HG03066 (cell line): ENCODE measurements at regions not wholly inside any gene's neighbourhood (a gene's known extent, or its start where the extent isn't known, plus 50 kb on each side); places are given as distances from the start of the nearest gene placed in this dataset.

ENCODE experiments used
- ATAC-seq: cut with Tn5 transposase; IDR thresholded peaks from one replicate; pipeline ENCODE4 v1.9.1; 2021; ENCODE audit warnings: low read depth; ENCODE audit not compliant: unreplicated experiment

DNA sequence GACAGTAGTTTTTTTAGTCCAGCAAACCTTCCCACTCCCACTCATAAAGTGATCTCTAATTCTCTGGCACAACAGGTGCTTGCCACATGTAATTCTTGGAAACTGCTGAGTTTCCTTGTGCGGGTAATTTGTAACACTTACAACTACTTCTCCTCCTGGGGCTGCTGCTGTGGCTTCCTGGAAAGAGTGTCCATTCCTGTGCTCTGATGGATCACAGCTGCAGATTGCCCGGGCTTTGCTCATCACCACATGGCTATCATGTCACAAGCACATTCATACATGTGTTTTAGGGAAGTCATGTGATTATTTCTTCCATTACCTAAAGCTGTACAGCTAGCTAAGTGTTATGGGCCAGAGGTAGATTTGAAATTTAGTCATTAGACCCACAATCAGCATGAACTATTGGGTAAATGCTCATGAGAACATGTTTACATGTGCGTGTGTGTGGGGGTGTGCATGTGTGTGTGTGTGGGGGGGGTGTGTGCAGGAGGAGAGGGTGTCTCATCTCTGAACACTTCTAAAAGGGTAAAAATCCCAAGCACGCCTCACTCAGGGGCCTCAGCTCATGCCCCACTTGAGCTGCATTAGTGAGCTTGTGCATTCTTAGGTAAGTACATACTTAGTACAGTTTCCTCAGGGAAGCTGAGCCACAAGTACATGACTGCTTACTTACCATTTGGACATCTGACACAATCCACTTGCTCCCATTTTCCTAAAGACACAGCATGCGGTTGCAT is 118.1 kb upstream of the CCDC112 start:
- ATAC-seq, result no peak

DNA sequence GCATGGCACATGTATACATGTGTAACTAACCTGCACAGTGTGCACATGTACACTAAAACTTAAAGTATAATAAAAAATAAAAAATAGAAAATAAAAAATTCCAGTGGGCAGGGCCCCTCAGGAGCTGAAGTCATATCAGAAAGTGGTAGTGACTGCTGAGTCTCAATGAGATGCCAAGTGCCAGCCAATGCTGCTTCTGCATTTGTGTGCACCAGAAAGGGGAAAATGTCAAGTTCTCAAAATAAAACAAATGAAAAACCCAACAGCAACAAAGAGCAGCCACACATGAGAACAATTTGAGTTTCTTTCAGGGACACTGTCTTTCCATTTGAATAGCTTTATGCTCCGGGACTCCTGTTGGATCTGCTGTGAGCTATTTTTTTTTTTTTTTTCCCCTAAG is 117.2 kb upstream of the CCDC112 start:
- ATAC-seq, result no peak

DNA sequence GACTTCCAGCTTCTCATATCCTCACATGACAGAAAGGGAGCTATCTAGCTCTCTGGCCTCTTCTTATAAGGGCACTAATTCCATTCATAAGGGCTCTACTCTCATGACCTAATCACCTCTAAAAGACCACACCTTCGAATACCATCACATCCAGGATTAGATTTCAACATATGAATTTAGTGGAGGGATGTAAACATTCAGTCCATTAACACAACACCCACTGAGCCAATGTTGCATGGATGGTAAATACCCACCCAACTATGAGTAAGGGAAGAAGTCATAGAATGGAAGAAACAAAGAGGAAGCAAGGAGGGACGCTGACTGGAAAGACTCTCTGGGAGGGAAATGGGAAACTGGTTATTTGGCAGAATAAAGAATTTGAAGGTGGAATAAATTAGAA is 112.6 kb upstream of the CCDC112 start:
- ATAC-seq, result no peak

DNA sequence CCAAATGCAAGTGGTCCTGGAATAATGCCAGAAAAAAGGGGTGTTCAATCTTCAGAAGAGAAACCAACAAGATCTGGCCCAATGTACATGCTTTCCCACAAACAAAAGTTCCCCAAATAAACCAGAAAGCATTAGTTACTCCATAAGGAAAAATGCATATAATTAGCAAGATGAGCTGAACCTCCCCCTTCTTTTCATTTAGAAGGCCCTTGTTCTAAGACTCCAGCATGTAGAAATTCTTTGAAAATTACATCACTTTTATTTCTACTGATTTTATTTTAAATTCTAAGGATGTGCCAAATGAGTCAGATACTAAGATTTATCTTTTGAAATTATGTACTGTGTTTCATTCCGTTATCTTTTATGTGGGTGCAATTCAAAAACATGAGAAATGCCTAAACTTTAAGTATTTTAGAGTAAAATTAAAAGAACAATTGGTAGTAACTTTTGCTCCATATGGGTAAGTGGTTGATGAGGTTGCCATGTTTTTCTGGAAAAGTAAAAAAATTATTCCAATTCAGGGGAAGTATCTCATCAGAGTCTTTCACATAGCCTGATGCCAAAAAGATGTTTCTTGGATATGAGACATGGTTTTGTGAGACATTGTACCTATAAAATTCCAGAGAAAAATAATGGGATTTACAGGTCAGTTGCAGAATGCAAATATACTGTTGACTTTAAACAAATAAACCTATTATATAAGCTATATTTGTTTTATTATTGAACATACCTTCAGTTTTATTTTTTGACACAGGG is 106.5 kb upstream of the CCDC112 start:
- ATAC-seq, result no peak

DNA sequence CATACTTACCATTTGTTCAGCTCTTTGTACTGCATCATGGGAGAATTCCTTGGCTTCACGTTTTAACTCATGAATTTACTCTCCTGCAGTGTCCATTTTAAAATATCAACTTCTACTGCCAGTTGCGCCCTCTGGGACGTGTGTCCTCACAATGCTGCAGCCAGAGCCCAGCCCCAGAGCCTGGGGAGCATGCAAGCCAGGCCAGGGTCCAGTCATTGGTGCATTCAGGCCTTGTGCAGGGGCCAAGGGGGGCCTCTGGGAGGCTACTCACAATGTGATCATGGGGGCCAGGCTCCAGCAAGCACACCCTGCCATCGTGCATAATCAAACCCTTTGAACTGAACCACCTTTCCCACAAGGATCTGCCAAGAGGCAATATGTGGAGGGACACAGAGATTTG is 105.6 kb upstream of the CCDC112 start:
- no peak for ATAC-seq

DNA sequence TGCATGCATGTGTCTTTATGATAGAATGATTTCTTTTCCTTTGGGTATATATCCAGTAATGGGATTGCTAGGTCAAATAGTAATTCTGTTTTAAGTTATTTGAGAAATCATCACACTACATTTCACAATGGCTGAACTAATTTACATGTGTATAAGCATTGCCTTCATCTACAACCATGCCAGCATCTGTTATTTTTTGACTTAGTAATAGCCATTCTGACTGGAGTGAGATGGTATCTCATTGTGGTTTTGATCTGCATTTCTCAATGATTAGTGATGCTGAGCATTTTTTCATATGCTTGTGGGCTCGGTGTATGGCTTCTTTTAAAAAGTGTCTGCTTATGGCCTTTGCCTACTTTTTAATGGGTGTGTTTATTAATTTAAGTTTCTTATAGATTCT is 102.3 kb upstream of the CCDC112 start:
- ATAC-seq, result no peak

DNA sequence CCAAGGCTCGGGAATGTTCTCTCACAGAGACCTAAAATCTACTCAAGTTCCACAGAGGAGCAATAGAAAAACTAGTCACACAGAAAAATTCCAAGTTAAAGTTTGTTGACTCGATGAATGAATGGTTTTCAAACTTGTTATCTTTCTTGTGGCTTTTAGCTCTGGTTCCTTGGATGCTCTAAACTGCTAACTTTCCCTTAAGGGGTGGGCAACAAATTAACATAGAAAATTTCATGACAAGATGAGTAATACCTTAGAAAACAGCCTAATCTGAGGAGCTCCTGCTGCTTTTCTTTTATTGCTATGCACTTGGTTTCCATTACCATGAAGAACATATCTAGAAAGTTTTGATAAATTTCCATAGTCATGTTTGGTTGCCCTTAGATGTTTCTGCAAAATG is 100.2 kb upstream of the CCDC112 start:
- ATAC-seq, result no peak

DNA sequence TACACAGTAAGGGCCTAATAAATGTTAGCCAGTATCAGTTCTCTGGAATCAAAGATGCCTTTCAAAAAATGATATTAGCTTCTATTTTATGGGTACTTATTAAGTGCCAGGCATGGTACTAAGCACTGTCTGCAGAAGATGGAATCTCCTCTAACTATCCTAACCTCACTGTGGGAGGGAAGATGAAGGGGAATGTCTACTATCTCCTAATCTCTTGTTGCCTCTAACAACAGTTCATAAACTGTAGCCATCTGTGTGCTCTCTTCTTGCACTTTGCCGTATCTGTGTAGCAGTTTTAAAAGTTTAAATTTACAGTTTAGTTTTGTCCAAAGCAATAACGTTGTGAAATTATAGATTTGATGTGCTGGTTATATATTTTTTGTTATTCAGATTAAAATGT is 99.6 kb upstream of the CCDC112 start:
- no peak for ATAC-seq

DNA sequence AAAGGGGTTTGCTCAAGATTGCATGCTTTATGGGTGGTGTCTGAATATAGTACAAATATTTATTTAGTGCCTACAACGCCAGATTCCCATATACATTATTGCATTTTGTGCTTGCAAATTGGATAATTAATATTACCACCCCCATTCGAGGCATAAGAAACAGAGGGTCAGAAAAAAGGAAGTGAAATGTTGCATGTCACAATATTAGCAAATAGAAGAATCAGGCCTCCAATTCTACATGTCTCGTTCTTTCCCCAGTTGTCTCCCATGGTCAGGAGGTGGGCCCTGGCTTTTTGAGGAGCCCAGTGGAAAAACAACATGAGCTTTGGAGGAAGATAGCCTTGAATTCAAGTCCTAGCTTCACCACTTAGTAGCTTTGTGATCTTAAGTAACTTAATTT is 98.1 kb upstream of the CCDC112 start:
- no peak for ATAC-seq

DNA sequence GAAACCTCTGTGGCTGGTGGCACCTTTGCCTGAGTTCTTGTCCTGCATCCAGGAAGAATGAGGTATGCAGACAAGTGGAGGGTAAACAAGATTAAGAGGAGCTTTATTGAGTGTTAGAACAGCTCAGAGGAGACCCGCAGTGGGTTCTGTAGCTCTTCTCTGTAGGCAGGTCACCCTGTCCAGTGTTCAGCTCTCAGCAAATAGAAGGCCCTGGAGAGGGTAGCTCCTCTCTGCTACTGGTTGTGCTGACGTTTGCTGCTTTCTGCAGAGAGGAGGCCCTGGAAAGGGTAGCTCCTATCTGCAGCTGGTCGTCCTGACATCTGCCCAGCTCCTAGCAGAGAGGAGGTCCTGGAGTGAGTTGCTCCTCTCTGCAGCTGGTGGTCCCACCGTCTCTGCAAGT is 96.8 kb upstream of the CCDC112 start:
- ATAC-seq, result no peak

DNA sequence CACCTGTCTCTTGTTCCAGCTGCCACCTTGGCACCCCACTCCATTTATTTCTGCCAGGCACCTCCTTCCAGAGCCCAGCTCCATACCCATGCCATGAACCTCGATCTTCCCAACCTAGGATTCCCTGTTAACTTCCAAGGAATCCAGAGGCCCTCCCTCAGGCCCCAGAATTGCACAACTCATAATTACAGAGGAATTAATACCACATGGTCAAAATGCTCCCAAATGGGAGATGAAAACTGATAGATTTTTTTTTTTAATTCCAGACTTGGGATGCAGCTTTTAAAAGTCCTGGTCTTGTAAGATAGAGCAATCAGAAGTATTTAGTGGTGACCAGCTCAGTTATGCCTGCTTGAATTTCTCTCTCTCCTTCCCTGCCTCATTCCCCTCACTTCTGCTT is 96.2 kb upstream of the CCDC112 start:
- no peak for ATAC-seq

DNA sequence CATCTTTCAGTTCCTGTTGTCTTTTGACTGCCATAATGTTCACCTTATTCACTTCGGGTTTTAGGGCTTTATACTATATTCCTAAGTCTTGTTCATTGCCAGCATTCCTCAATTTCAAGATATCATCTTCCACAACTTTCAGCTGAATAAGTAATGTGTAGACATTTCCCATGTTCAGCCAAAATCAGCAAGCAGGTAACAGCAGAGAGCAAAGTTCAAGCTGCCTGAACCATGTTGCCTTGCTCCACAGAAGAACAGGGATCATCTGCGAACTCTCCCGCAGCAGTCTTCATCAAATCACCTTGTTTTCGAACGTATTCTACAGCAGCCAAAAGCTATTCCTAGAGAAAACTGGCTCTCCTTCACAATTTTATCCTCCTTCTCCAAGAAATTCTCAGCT is 95.3 kb upstream of the CCDC112 start:
- ATAC-seq, result no peak

DNA sequence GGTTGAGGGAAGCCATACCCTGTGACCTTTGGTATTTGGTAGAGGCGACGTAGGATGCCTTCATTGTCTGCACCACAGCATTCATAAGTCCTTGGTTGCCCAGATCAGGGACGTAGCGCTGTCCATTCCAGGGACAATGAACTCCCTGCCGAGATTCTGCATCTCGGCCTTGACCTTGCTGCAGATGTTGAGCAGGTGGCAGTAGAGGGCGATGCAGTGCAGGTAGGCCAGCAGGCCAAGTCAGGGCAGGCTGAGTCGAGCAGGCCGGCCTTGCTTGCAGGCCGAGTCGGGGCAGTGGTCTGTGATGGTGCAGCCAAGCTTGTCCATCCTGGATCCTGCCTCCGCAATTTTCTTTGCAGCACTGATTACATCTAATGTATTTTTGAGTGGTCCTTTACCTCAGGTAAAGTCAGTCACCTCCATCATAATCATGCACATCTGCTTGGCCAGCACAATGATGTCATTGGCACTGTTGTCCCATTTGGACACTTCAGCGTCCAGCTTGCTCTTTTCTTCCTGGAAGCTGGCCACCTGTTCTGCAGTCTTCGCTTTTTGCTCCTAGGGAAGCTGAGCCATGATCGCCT is 93.4 kb upstream of the CCDC112 start:
- no peak for ATAC-seq

DNA sequence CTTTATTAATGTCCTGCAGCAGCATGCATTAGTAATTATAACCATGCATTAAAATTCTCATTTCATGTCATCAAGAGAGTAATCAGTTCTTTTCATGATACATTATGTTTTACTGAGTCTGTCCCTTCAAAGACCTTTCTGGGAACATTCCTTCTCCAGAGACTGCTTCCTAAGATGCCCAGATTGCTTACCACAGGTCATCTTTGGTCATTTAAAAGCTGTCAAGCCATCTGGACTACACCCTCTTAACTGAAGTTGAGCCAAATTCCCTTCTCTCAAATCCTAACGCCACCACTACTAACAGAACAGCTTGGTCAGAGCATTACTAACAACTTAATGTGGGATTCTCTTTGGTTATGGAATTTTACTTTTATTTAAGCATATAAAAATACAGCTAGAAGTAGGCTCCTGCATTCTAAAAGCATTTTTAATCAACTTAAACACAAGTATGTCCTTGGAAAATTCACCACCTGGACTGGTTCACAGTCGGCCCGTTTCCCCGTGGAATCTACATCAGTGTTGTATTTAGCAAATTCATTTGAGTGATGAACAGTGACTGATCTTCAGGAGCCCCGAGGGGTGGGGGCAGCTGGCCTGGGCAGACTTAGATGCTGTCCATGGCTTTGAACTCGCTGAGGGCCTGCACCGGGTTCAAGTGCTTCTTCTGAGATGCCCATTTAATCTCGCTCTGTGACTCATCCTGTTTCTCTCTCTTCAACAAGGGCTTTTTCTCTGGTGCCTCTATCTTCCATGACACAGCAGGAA is 92.8 kb upstream of the CCDC112 start:
- no peak for ATAC-seq

DNA sequence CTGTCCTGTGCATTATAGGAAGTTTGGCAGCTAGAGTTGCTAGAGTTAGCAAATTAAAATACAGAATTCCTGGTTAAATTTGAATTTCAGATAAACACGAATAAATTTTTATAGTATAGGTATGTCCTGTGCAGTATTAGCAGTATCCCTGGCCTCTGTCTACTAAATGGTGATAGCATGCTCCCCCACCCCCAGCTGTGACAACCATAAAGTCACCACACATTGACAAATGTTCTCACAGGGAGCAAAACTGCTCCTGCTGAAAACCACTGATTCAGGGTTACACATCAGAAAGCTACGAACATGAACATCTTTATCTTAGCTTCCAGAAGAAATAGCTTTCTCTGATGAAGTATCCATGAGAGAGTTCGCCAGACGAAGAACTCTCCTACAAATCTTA is 91.8 kb upstream of the CCDC112 start:
- ATAC-seq, result no peak

DNA sequence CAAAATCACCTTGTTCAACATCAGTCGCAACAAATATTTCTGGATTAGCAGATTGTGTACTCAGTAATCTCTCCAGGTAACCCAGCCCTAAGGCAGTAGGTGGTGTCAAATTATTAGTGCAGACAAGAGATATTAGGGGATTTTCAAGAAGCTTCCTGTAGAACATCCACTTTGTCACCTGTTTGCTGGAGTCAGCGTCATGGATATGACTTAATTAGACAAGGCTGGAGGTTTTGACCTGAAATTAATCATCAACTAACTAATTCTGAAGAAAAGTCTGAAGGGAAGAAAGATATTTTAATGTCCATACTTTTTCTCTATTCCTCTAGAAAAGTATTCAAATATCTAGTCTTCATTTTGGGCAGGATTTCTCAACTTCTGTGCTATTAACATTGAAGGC is 91.4 kb upstream of the CCDC112 start:
- no peak for ATAC-seq

DNA sequence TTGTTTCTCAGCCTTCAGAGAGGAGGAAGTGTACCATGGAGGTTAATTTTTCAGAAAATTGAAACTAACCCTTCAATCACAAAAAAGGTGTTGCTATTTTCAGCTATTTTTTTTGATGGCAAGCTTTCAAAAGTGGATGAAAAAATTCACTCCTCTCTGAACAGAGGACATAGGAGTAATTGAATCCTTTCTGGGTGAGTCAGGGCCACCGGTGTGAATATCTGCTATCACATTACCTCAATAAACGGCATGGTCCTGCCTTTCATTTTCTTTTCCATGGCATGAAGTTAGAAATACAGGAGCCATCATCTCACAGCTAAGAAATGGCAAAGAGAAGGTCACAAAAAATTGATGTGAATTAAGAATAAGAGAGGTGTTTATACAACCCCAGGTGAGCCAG is 90.2 kb upstream of the CCDC112 start:
- ATAC-seq, result no peak

DNA sequence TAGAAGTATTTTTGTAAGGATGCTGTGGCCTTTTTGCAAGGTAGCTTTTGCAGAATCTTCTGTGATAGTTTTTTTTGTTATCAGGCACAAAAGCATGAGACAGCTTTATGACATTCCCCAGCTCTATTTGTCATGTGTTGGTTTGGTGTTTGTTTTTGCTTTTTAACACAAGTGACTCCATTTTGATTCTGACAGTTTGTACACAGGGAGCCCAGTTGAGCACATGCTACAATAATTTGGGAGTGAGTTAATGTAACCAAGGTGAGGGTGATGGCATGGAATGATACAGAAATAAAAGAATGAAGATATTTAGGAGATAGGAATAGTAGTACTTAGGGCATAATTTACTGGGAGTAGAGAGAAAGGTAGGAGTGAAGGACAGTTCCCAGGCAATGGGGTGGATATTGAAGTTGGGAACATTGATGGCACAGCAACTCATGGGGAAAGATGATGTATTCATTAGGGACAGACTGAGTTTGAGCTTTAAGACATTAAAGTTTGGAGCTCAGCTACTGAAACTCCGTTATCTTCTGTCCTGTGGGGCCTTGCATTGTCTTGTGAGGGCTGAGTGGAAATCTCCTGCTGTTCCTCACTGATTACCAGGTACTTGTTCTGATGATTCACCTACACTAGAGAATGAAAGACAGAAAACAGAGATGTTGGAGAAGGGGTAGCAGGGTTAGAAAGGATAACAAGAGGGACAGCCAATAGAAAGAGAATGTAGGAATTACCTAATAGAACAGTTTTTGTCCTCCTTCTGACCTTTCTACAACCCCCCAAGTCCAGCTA is 88.3 kb upstream of the CCDC112 start:
- ATAC-seq, result no peak

DNA sequence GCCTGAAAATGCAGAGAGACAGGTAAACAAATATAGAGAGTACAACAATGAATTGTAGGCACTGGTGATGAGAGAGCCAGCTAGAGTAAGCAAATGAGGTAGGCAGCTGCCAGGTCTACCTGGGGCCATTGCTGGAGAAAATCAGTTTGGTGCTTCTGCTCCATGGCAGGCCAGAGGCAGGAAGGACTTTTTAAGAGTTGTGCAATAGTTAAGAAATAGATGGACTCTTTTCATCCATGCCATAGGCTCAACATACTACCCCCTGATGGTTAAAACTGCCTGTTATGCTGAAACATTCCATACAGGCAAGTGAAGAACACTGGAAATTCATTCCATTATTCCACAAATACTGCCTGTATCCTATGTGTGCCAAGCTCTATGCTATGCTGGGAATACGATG is 86.5 kb upstream of the CCDC112 start:
- ATAC-seq, result no peak

DNA sequence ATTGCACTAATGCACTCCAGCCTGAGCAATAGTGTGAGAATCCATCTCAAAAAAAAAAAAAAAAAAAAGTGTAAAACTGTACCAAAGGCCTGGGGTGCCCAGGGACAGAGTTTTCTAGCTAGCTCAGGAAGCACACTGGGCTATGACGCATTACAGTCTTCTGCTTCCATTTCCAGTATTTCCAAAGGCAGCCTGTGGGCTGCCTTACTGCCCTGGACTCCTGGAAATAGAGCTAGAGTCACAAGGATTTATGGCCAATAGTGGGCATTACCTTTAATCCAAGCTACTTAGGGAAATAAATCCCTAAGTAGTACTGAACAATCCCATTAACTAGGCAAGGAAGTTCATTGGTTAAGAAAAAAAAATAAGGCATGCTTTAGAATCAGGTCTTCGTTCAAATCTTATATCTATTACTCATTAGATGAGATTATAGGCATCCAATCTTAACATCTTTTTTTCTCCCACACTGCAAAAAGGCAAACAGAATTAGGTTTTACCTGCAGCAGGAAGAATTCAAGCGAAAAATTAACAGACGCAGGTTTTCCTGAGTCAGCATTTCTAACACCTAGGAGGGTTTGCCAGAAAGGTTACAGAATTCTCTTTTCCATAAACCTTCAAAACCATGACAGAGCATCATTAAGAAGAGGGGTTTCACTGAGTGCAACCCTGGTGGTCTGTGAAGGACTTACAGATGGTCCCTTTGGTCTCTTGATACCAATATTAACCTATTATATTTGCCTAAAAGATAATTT is 85.6 kb upstream of the CCDC112 start:
- no peak for ATAC-seq
